ES-I3 (cell line): ENCODE measurements at regions not wholly inside any gene's neighbourhood (a gene's known extent, or its start where the extent isn't known, plus 50 kb on each side); places are given as distances from the start of the nearest gene placed in this dataset.

ENCODE experiments used
- H3K36me3 ChIP-seq: 2 replicates; pipeline ENCODE4 v1.6.1; 2013; ENCODE audit warnings: mild to moderate bottlenecking, low read length, control low read depth, moderate library complexity; ENCODE audit not compliant: insufficient read depth
- H3K4me1 ChIP-seq: 2 replicates; pipeline ENCODE4 v1.6.1; 2013; ENCODE audit warnings: mild to moderate bottlenecking, control low read depth, low read length; ENCODE audit not compliant: insufficient read depth
- H3K9ac ChIP-seq: 2 replicates; pipeline ENCODE4 v1.6.1; 2013; ENCODE audit warnings: low read depth, mild to moderate bottlenecking, low read length, moderate library complexity
- H3K9me3 ChIP-seq: 2 replicates; pipeline ENCODE4 v1.6.1; 2013; ENCODE audit warnings: mild to moderate bottlenecking, low read length, moderate library complexity; ENCODE audit not compliant: control insufficient read depth, insufficient read depth

DNA sequence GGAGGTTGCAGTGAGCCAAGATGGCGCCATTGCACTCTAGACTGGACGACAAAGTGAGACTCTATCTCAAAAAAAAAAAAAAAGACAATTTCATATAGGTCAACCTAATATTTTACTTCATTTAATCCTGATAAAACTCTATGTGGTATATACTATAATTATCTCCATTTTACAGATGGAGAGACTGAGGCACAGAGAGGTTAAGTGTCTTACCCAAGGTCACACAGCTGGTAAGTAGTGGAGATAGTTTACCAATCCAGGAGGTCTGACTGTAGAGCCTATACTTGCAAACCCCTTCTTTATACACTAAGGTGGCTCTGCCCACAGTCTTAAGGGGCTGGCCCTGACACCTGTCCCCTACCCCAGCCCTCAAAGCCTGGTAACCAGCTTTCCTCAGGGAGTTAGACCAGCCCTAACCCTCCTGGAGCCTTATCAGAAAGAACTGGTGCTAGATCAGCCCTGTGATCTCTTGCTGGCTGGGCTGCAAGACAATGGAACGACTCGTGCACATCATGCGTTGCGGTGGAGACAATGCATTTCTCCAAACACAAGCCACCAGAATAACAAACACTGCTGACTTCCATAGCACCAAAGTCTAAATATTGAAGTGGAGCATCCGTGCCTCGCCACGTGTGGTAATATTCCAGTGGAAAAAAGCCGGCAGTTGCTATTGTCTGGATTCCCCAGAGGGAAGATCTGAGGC lies 60.0 kb upstream of the SMAD3 start:
- H3K9ac ChIP-seq, result no peak overlapping the region
- H3K9me3 ChIP-seq, result no peaks in the 10 kb centered on the region
- H3K36me3 ChIP-seq, result no peaks in the 10 kb centered on the region
- peaks cover 9% of the 10 kb centered on the region; the same call in 1 of the 2 replicates for H3K4me1 ChIP-seq

DNA sequence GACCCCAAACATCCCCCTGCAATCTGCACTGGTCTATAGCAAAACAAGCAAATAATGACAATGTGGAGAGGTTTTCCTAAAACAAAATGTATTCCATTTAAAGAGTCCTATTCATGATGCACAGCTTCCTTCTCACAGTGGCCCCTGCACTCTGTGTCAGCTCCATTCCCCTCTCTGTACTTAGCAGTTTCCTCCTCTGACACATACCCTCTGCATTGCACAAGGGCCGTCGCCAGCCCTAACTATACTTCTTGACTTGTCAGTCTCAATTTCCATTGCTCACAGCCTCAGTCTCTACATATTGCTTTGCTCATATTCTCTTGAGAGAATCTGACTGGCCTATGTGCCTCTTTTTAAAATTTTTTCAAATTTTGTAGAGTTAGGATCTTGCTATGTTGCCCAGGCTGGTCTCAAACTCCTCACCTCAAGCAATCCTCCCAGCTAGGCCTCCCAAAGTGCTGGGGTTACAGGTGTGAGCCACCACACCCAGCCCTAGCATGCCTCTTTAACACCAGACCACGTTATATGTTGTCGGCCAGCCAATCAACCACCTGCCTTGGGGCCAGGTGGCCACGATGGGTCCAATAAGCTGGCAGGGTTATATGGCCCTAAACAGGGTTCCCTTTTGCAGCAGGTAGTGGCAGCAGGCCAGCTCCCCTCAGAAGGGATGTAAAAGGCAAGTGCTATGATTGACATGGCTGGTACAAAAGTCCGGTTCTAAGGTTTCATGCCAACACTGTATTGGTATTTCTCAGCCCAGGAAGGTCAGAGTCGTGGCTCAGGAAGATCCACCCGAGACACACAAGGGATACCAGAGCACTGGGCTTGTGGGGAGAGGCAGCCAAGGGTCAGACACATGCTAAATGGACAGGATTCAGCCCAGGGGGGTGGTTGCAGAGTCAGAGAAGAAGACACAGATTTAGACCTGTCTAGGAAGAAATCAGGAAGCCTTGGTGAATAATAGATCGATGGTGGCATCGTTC lies 59.0 kb upstream of the SMAD3 start:
- H3K9me3 ChIP-seq, result no peaks in the 10 kb centered on the region
- no peaks in the 10 kb centered on the region for H3K36me3 ChIP-seq
- no peak overlapping the region for H3K9ac ChIP-seq
- peaks cover 16% of the 10 kb centered on the region; the same call in 1 of the 2 replicates for H3K4me1 ChIP-seq

DNA sequence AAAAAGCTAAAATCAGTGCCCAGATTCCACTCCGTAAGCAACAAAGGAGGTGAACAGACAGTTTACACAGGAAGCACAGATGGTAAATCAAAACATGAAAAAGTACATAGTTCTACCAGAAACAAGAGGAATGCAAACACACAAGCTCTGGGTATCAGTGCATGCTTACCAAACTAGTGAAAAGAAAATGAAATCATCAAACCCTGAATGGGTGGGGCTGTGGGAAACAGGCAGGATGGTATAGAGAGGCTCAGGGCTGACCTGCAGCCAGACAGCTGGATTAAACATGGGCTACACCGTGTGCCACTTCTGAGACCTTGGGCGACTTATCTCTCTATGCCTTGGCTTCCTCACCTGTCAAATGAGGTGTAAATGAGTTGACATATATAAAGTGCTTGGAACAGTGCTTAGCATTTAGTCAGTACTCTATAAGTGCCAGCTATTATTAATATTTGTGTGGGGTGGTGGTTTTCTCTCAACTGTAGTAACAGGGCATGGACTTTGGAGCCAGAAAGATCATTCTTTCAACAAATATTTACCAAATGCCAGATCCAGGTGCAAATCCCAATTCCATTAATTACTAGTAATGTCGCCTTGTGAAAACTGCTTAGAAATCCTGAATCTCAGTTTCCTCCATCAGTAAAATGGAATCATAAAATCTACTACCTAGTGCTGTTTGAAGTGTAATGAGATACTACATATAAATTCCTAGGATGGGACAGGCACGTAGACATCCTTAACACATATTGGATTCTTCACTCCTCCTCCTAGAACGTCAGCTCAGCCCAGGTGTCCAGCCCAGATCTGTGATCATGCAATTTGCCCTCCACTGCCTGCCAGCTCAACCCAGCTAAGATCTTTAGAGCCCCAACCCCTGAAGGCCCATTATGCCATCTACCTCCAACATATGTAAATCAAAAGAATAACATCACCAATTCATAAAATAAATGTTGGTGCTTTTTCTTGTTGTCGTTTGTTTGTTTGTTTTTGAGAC lies 55.5 kb upstream of the SMAD3 start:
- Histone ChIP-seq H3K9ac (no peak overlapping the region), H3K9me3 (no peaks in the 10 kb centered on the region), H3K4me1 (peaks cover 20% of the 10 kb centered on the region), H3K36me3 (no peaks in the 10 kb centered on the region)

DNA sequence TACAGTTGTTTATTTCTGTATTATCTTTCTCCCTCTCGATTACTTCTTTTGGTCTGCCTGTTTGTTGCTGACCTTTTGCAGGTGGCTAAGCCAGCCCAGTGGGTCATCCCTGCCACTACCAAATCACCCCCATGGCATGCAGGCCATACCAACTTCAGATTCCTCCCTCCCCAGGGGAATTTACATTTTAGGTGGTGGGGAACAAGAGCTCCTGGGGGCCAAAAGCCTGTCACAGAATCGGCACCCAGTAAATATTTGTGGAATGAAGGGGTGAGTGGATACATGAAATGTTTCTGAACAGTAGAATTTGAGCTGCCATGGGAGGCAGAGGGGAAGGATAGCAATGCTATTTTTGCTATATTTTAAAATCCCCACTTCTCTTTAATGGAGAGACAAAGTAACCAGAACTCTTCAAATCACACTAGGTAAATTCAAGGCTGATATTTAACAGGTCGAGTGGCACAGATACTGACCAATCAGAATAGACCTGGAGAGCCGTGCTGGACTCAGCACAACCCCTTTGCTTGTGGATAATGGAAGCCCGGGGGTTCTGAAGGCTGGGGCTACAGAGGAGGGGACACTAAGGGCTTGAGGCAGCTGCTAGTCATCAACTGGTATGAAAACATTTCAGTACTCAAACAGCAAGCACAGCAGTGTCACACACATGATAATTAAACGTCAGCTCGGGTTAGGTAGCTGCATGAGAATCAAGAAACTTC lies 54.3 kb upstream of the SMAD3 start:
- Histone ChIP-seq H3K9me3 (no peaks in the 10 kb centered on the region), H3K36me3 (no peaks in the 10 kb centered on the region), H3K4me1 (peaks cover 20% of the 10 kb centered on the region), H3K9ac (no peak overlapping the region)

DNA sequence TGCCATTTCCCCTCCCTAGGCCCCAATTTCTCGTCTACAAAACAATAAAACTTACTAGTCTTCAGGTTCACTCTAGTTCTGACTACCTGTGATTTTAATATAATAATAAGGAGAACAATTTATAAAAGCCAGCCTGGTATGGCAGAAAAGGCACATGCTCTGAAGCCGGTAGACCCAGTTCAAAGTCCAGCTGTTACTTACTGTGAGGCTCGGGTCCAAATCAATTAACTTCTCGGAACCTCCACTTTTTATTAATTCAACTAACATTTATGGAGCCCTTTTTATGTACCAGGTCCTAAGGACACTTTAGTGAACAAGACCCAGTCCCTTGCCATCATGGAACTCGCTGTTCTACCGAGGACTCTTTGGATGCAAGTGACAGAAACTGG lies 53.8 kb upstream of the SMAD3 start:
- no peaks in the 10 kb centered on the region for H3K36me3 ChIP-seq
- no peak overlapping the region for H3K9ac ChIP-seq
- peaks cover 20% of the 10 kb centered on the region for H3K4me1 ChIP-seq
- H3K9me3 ChIP-seq, result no peaks in the 10 kb centered on the region

DNA sequence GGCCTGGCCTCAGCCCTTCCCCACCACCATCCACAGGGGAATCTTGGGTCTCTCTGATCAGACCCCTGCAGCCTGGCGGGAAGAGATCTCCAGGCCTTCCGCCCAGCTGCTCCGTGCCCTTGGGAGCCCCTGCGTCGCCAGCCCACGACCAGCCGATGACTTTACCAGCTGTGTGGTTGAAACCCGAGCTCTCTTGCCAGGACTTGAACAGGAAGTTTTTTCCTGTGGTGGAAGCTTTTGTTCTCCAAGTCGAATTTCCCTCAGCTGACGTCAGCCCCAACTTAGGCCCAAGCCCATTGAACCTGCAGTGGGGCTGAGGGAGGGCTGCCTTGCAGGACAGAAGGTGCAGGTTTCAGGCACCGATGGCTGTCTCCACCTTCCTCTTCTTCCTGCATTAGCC lies 51.7 kb upstream of the SMAD3 start:
- Histone ChIP-seq H3K9ac (no peak overlapping the region), H3K36me3 (no peaks in the 10 kb centered on the region), H3K9me3 (no peaks in the 10 kb centered on the region), H3K4me1 (peaks cover 20% of the 10 kb centered on the region)
